GM19468 (cell line): ENCODE measurements at regions not wholly inside any gene's neighbourhood (a gene's known extent, or its start where the extent isn't known, plus 50 kb on each side); places are given as distances from the start of the nearest gene placed in this dataset.

Source experiments
- ATAC-seq: cut with Tn5 transposase; IDR thresholded peaks from one replicate; pipeline ENCODE4 v1.9.1; 2021; ENCODE audit warnings: mild to moderate bottlenecking, moderate library complexity, moderate number of reproducible peaks; ENCODE audit not compliant: unreplicated experiment; ENCODE audit errors: extremely low read depth

GRCh38 chr1:234756857-234757256, 146.9 kb upstream of the IRF2BP2 start:
- ATAC-seq: no peak

DNA sequence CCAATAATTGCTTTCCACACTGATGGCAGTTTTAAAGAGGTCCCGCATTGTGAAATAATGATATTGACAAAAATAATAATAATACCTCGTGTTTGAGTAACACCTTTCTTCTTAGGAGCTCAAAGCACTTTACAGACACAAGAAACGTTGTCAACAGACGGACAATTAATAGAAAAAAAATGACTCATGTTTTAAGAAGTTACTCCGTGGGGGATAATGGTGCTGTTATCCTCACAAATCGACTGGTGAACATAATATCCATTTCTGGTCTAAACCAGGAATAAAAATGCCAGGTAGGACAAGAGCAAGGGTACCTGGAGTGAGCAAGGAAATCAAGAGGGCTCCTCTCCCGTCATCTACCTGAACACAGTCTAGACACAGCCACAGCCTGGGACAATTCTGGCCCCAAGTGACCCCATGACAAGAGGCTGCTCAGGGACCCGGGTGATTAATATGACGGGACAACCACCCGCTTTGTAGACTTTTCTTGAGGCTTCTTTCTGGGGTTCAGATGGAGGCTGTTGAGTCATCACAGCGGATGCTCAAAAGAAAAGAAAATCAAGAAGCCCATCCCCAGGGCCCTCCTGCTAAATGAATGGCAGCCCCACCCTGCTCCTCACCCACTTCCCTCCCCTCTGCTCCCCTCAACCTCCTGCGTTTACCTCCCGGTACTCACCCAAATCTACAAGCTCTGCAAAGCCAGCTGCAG, 146.2 kb upstream of the IRF2BP2 start:
- no peak for ATAC-seq

DNA sequence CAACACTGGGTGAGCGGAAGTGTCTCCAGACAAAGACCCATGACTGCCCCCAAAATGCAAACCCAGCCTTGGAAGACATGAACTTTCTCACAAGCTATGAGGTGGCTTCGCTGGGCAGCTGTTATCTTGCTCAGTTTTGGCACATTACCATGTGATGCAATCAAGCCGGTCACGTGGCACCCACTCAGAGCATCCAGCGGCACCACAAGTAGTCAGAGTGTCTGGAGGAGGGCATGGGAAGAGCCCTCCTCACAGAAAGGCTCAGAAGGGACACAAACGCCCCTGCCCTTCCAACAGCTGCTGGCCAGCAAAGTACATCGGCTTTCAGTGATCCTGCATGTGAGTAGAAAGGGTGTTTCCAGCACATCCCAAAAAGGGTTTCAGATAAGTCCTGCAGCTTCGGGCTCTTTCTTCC, 145.5 kb upstream of the IRF2BP2 start:
- no peak for ATAC-seq

DNA sequence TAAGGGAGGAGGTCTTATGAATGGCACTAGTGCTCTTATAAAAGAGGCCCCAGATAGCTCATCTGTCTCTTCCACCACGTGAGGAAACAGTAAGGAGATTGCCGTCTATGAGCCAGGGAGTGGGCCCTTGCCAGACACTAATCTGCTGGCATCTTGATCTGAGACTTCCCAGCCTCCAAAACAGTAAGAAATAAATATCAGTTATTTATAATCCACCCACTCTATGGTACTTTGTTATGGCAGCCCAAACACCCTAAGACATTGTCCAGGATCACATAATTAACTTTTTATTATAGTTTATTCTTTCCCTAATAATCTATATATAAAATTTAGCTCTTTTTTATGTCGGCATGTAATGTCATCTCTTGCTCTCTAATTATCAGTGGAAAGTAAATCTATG, 144.0 kb upstream of the IRF2BP2 start:
- ATAC-seq: no peak

DNA sequence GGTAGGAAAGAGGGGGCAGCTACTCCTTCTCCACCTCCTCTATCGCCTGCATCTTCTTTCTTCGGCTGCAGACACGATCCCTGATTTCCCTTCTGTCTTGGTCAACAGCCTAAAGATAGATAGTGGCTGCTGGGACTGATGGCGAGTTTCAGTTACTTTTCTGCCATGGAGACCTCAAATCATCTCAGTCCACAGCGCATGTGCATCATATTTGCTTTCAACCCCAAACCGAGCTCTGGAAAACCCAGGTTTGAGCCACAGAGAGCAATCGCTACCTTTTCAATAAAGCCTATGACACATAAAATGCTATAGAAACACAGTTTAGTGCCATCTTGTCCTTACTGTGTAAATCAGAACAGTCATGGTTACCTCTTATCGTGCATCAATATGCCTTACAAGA, 142.9 kb upstream of the IRF2BP2 start:
- ATAC-seq: no peak

- no peak for ATAC-seq
Observed at GRCh38 chr1:234751678-234752077, 141.7 kb upstream of the IRF2BP2 start.

- no peak for ATAC-seq
Observed at GRCh38 chr1:234750922-234751627, 141.1 kb upstream of the IRF2BP2 start.

DNA sequence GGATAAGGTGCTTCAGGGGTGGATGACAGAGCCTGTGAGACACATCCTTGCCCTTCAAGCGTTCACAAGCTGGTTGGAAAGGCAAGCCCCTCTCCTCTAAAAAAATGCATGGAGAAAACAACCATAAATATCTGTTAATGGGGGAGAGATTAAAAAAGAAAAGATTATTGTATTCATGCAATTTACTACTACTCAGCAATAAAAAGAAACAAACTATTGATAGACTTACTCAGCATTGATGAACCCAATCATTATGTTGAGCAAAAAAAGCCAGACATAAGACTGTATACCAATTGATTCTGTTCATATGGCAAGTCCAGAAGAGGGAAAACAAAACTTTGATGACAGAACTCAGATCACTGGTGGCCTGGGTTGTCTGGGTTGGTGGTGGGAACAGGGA, 138.7 kb upstream of the IRF2BP2 start:
- ATAC-seq: no peak

GRCh38 chr1:234748066-234748465, 138.1 kb upstream of the IRF2BP2 start:
- no peak for ATAC-seq

DNA sequence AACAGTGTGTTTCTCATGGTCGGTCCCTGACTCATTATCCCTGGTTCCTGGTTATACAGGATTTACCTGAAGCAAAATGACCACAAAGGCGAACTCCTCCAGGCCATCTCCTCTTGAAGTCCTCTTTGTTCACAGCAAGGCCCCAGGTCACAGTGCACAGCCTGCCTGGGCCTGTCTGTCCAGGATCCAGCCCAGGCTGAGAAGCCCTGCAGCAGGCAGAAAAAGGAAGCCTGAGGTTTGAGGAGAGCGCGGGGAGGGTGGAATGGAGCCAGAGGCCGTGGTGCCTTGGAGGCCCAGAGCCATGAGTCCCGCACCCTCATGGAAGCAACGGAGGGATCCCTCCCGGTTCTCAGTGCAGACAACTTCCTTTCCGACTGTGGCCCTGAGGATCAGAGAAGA, 136.8 kb upstream of the IRF2BP2 start:
- ATAC-seq: no peak

GRCh38 chr1:234745844-234746797, 136.1 kb upstream of the IRF2BP2 start:
- ATAC-seq: no peak

GRCh38 chr1:234745276-234745675, 135.3 kb upstream of the IRF2BP2 start:
- ATAC-seq: no peak

DNA sequence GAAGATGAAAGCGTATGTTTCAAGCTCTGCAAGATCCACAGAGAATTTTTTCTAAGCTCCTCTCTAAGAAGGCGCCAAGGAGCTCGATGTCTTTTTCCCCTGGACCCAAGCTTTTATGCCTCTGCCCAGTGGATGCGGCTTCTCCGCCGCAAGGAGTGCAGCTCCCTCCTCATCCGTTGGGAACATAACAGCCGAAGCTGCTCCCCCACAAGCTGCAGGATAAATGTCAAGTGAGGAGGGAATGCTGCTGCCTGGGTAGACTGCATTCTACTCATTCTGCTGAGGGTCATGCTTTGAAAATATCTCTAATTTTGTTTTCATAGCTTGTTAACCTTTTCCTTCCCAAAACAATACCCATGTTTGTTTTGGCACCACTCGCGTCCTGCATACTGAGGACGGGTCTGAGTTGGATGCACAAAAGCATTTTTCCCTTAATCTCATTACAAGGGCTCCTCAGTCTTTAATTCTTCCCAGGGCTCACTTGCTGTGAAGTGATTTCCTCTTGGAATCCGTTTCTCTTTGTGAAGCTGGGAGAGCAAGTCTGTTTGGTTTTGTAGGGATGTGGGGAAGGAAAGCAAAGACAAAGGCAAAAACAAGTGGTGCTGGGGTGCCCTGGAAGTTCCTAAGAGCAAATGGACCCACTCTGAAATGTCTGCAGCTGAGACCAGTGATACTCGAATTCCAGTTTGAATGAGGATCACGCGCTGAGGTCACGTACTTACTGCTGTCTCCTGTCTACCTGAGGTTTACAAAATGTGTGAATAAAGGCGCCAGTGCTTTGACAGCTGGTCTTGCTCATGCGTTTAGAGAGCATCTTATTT, 134.0 kb upstream of the IRF2BP2 start:
- ATAC-seq: no peak

DNA sequence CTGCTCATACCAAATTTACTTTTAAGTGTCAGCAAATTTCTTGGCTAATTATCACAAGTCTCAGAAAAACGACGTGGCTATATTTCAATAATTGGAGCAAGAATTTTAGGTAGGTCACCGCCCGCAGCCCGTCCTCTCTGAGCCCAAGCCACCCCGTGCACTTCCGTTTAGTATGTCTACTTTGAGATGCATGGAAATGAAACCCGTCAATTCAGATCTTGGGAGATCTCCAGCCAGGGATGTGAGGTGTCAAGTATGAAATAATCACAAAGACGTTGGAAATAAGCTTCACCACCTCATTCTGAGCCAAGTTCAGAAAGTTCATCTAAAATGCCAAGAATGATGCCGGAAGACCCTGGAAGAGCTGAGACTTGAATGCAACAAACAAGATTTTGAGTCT, 132.6 kb upstream of the IRF2BP2 start:
- ATAC-seq: no peak

DNA sequence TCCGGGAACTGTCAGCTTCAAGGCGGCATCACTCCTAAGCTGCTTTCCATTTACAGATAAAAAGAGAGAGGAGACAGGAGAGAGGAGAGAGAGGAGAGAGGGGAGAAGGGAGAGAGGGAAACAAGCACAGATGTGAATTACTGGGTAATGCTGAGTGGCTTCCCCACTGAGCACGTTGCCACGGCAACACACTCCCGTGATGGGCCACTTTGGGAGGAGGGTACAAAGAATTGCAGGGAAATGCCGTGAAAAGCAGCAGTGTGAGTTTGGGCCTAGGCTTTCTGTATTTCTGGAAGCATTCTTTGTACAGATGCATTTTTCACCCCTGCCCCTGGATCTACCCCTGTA, 128.0 kb upstream of the IRF2BP2 start:
- ATAC-seq: no peak

GRCh38 chr1:234735916-234736315, 125.9 kb upstream of the IRF2BP2 start:
- ATAC-seq: no peak

DNA sequence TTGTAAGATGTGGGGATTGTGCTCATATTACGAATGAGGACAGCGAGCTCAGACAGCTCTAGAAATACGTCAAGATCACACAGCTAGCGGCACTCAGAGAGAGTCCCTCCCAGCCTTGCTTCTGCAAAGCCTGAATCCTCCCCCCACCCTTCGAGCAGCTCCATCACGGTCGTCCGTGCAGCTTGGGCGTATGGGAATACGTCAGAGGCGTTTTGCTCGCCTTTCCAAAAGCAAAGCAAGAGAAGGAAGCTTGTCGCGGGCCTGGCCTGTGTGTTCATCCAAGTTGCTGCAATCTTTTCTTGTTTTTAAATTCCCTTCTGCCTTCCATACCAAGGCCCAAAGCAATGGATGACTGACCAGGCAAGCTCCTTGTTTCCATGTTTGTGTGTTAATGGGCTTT, 125.5 kb upstream of the IRF2BP2 start:
- no peak for ATAC-seq

DNA sequence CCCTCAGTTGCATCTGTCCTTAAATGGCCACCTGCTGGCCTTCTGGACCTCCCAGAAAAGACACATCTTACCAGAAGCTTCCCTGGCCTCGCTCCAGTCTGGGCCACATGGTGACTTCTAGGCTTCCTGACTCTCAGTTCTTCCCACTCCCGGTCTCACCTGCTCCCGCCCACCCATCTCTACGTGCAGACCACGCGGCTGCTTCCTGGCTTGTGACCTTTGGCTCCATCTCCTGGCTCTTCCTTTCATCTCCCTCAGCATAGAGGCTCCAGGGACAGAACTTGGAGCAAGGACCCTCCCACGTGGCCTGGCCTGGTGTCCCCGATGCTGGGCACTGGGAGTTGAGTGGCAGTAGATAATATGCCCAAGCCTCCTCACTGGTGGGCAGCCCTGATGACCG, 124.9 kb upstream of the IRF2BP2 start:
- ATAC-seq: no peak

DNA sequence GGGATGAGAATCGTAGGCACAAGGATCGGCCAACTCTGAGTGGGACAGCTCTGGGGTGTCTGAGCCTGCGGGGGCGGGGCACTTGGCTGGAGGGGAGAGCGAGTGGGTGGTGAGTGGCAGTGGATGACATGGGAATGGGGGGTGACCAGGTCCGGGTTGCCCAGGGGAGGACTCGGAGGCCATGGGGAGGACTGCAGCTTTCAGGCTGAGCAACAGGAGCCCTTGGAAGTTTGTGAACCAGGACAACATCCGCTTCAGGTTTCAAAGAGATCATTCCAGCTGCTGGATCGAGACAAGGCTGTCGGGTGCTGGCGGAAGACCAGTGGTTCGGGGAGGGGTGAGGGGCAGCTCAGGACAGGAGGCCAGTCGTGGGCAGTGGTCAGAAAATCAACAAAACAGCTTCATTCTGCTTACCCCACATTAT, 124.4 kb upstream of the IRF2BP2 start:
- ATAC-seq: no peak

- no peak for ATAC-seq
Observed at GRCh38 chr1:234733427-234733826, 123.4 kb upstream of the IRF2BP2 start.
